Esophagus mucosa (tissue), 1 donor: ENCODE measurements at regions not wholly inside any gene's neighbourhood (a gene's known extent, or its start where the extent isn't known, plus 50 kb on each side); places are given as distances from the start of the nearest gene placed in this dataset.
"Not testable (repeated sequence)": the region's sequence is repeated elsewhere in the genome, so short reads cannot be mapped to it uniquely, and the experiment has no call there.

Experiments
- ATAC-seq: fragments of 200-7000 bp; cut with Tn5 transposase; one replicate; pipeline ENCODE4 v1.9.1; 2020
- donor health status: DM: yes; HTN: yes; CAD: no.

- ATAC-seq = no peak
These were observed 130.4 kb upstream of the CRBN start for GRCh38 chr3:3309887-3310286.

GRCh38 chr3:3308809-3309208, 129.3 kb upstream of the CRBN start:
- ATAC-seq = no peak

- no peak for ATAC-seq
These were observed 128.0 kb upstream of the CRBN start for GRCh38 chr3:3307491-3307890.

- no peak for ATAC-seq
These were observed 126.3 kb upstream of the CRBN start for GRCh38 chr3:3305841-3306240.

GRCh38 chr3:3305084-3305483, 125.6 kb upstream of the CRBN start:
- ATAC-seq = no peak

GRCh38 chr3:3303636-3304035, 124.1 kb upstream of the CRBN start:
- ATAC-seq = no peak

GRCh38 chr3:3302964-3303363, 123.5 kb upstream of the CRBN start:
- ATAC-seq = no peak

- no peak for ATAC-seq
These were observed 122.0 kb upstream of the CRBN start for GRCh38 chr3:3301476-3301875.

- ATAC-seq = no peak
These were observed 117.5 kb upstream of the CRBN start for GRCh38 chr3:3296979-3297381.

GRCh38 chr3:3295586-3295985, 116.1 kb upstream of the CRBN start:
- no peak for ATAC-seq

GRCh38 chr3:3291756-3292283, 112.3 kb upstream of the CRBN start:
- ATAC-seq = not testable (repeated sequence)

GRCh38 chr3:3288255-3288654, 108.8 kb upstream of the CRBN start:
- no peak for ATAC-seq

GRCh38 chr3:3286014-3286413, 106.5 kb upstream of the CRBN start:
- no peak for ATAC-seq

GRCh38 chr3:3281024-3281423, 101.5 kb upstream of the CRBN start:
- ATAC-seq = no peak

GRCh38 chr3:3280396-3280795, 100.9 kb upstream of the CRBN start:
- no peak for ATAC-seq

GRCh38 chr3:3278073-3278472, 98.6 kb upstream of the CRBN start:
- no peak for ATAC-seq

- no peak for ATAC-seq
These were observed 97.1 kb upstream of the CRBN start for GRCh38 chr3:3276630-3277029.

GRCh38 chr3:3264796-3265195, 85.3 kb upstream of the CRBN start:
- no peak for ATAC-seq

GRCh38 chr3:3260870-3261269, 81.4 kb upstream of the CRBN start:
- ATAC-seq = no peak

- ATAC-seq = no peak
These were observed 79.7 kb upstream of the CRBN start for GRCh38 chr3:3259181-3259580.

- no peak for ATAC-seq
These were observed 78.8 kb upstream of the CRBN start for GRCh38 chr3:3258281-3258680.

- no peak for ATAC-seq
These were observed 62.1 kb upstream of the CRBN start for GRCh38 chr3:3241596-3241995.

- ATAC-seq = no peak
These were observed 61.5 kb upstream of the CRBN start for GRCh38 chr3:3240986-3241385.

- ATAC-seq = no peak
These were observed 58.5 kb upstream of the CRBN start for GRCh38 chr3:3237979-3238378.

- ATAC-seq = no peak
These were observed 52.8 kb upstream of the CRBN start for GRCh38 chr3:3232251-3232650.
